ENCODE measurements at regions not wholly inside any gene's neighbourhood (a gene's known extent, or its start where the extent isn't known, plus 50 kb on each side); places are given as distances from the start of the nearest gene placed in this dataset.

- Histone ChIP-seq H3K27ac (no peak overlapping the region), H3K4me2 (no peak overlapping the region), H3K9me3 (ENCODE audit: insufficient read depth, low read depth) (no peaks in the 10 kb centered on the region), H3K36me3 (ENCODE audit: low read depth) (no peaks in the 10 kb centered on the region), H3K9me2 (ENCODE audit: insufficient read depth) (no peaks in the 10 kb centered on the region), H3F3A (ENCODE audit: insufficient read depth, low read depth) (no peaks in the 10 kb centered on the region), H3K27me3 (ENCODE audit: insufficient read depth, low read depth) (peaks cover 5% of the 10 kb centered on the region; the same call in 1 of the 2 replicates), H3K4me3 (no peak overlapping the region), H3K4me1 (replicated peaks; ENCODE audit: insufficient read depth) (no peaks in the 10 kb centered on the region), H2AFZ (no peak overlapping the region), H3K79me2 (ENCODE audit: low read depth) (no peaks in the 10 kb centered on the region), H4K20me1 (ENCODE audit: insufficient read depth) (no peaks in the 10 kb centered on the region)
- POLR2A ChIA-PET (ENCODE audit: unreplicated experiment): no interaction called here
- BruUV-seq (replicated peaks): no TSS peak
- TF ChIP-seq EZH2 (IDR thresholded peaks at IDR 0.05; ENCODE audit: low read depth) (no peak), CTCF (conservative IDR thresholded peaks at IDR 0.05) (no peak)
- intact Hi-C loops (cut with micrococcal nuclease; ENCODE audit: unreplicated experiment): no loop called here
- CTCF ChIA-PET: no interaction called here
- no peak for DNase-seq
Observed at GRCh38 chr12:125794401-125794800, 729.2 kb downstream of the AACS start.

- Histone ChIP-seq H3K4me2 (no peak overlapping the region), H3K4me1 (replicated peaks; ENCODE audit: insufficient read depth) (no peaks in the 10 kb centered on the region), H4K20me1 (ENCODE audit: insufficient read depth) (no peaks in the 10 kb centered on the region), H3K9me2 (ENCODE audit: insufficient read depth) (no peaks in the 10 kb centered on the region), H3F3A (ENCODE audit: insufficient read depth, low read depth) (no peaks in the 10 kb centered on the region), H2AFZ (no peak overlapping the region), H3K9me3 (ENCODE audit: insufficient read depth, low read depth) (no peaks in the 10 kb centered on the region), H3K4me3 (no peak overlapping the region), H3K79me2 (ENCODE audit: low read depth) (no peaks in the 10 kb centered on the region), H3K27me3 (ENCODE audit: insufficient read depth, low read depth) (peaks cover 10% of the 10 kb centered on the region; the same call in 1 of the 2 replicates), H3K36me3 (ENCODE audit: low read depth) (no peaks in the 10 kb centered on the region), H3K27ac (no peak overlapping the region)
- intact Hi-C loops (cut with micrococcal nuclease; ENCODE audit: unreplicated experiment): no loop called here
- no peak for TF ChIP-seq EZH2 (IDR thresholded peaks at IDR 0.05; ENCODE audit: low read depth)
- no peak for TF ChIP-seq CTCF (conservative IDR thresholded peaks at IDR 0.05)
- BruUV-seq (replicated peaks): no TSS peak
- DNase-seq: no peak
- POLR2A ChIA-PET (ENCODE audit: unreplicated experiment): no interaction called here
- CTCF ChIA-PET: no interaction called here
Observed at GRCh38 chr12:125797421-125798175, 732.4 kb downstream of the AACS start.

- POLR2A ChIA-PET (ENCODE audit: unreplicated experiment): no interaction called here
Observed at GRCh38 chr12:125804660-125805059, 739.4 kb downstream of the AACS start.

More at GRCh38 chr12:125804660-125805059, 739.4 kb downstream of the AACS start:
- no peak for DNase-seq
- Histone ChIP-seq H3K9me3 (ENCODE audit: insufficient read depth, low read depth) (no peaks in the 10 kb centered on the region), H2AFZ (no peak overlapping the region), H3F3A (ENCODE audit: insufficient read depth, low read depth) (no peaks in the 10 kb centered on the region), H3K79me2 (ENCODE audit: low read depth) (no peaks in the 10 kb centered on the region), H3K36me3 (ENCODE audit: low read depth) (no peaks in the 10 kb centered on the region), H3K4me3 (no peak overlapping the region), H3K4me1 (replicated peaks; ENCODE audit: insufficient read depth) (no peaks in the 10 kb centered on the region), H4K20me1 (ENCODE audit: insufficient read depth) (no peaks in the 10 kb centered on the region), H3K27ac (no peak overlapping the region), H3K4me2 (no peak overlapping the region), H3K9me2 (ENCODE audit: insufficient read depth) (no peaks in the 10 kb centered on the region), H3K27me3 (ENCODE audit: insufficient read depth, low read depth) (peaks cover 18% of the 10 kb centered on the region; the same call in 1 of the 2 replicates)
- no TSS peak for BruUV-seq (replicated peaks)
- TF ChIP-seq CTCF (conservative IDR thresholded peaks at IDR 0.05) (no peak), EZH2 (IDR thresholded peaks at IDR 0.05; ENCODE audit: low read depth) (no peak)
- intact Hi-C loops (cut with micrococcal nuclease; ENCODE audit: unreplicated experiment): no loop called here
- CTCF ChIA-PET: no interaction called here
